CD14-positive monocyte (primary cell): ENCODE measurements at regions not wholly inside any gene's neighbourhood (a gene's known extent, or its start where the extent isn't known, plus 50 kb on each side); places are given as distances from the start of the nearest gene placed in this dataset.

ENCODE experiments used
- DNase-seq, 3 donors: peaks; one replicate each; pipeline ENCODE4 v3.0.0-alpha.2; 2011 to 2022
- H2AFZ ChIP-seq: 2 replicates; pipeline ENCODE4 v1.6.0; 2012; ENCODE audit warnings: mild to moderate bottlenecking, low read depth, low read length, inconsistent platforms; ENCODE audit not compliant: insufficient read depth, poor library complexity, severe bottlenecking
- H3K27ac ChIP-seq, 2 donors: 1 replicate in 1 of 2; 2 replicates in 1 of 2; pipeline ENCODE4 v1.5.1; 2012 to 2013; ENCODE audit warnings: low read length in 2 of 2, control low read depth in 1 of 2, inconsistent platforms in 1 of 2, low read depth in 1 of 2, mild to moderate bottlenecking in 1 of 2
- H3K27me3 ChIP-seq, 2 donors: one replicate each; pipeline versions ENCODE4 v1.6.0 to v1.6.1; 2011 to 2013; ENCODE audit warnings: low read length in 2 of 2; ENCODE audit not compliant: control insufficient read depth in 2 of 2, insufficient read depth in 2 of 2
- H3K36me3 ChIP-seq, 2 donors: replicated peaks in 1 of 2; 1 replicate in 1 of 2; 2 replicates in 1 of 2; pipeline versions ENCODE4 v1.5.1 to v1.6.1; 2012 to 2013; ENCODE audit warnings: low read length in 2 of 2, control low read depth in 1 of 2, inconsistent platforms in 1 of 2, mild to moderate bottlenecking in 1 of 2; ENCODE audit not compliant: insufficient read depth in 2 of 2, control insufficient read depth in 1 of 2
- H3K4me1 ChIP-seq, 2 donors: 1 replicate in 1 of 2; 2 replicates in 1 of 2; pipeline versions ENCODE4 v1.5.1 to v1.6.1; 2012 to 2013; ENCODE audit warnings: low read length in 2 of 2, control low read depth in 1 of 2, inconsistent platforms in 1 of 2, mild to moderate bottlenecking in 1 of 2, moderate library complexity in 1 of 2; ENCODE audit not compliant: insufficient read depth in 2 of 2, control insufficient read depth in 1 of 2
- H3K4me2 ChIP-seq: replicated peaks from 2 replicates; pipeline ENCODE3; 2012; ENCODE audit warnings: low read length, moderate library complexity, mild to moderate bottlenecking; ENCODE audit not compliant: poor library complexity, severe bottlenecking; ENCODE audit errors: extremely low read depth
- H3K4me3 ChIP-seq, 3 experiments: fragments of 200-600 bp in 1 of 3; sonication (generic) in 1 of 3; replicated peaks in 1 of 3; 1 replicate in 2 of 3; 2 replicates in 1 of 3; pipeline ENCODE4 v1.5.1; 2011 to 2013; ENCODE audit warnings: low read length in 3 of 3, mild to moderate bottlenecking in 3 of 3, control low read depth in 2 of 3, low read depth in 2 of 3, inconsistent platforms in 1 of 3, moderate library complexity in 1 of 3
- H3K79me2 ChIP-seq: 2 replicates; pipeline ENCODE4 v1.6.0; 2012; ENCODE audit warnings: mild to moderate bottlenecking, control low read depth, inconsistent platforms, low read length, moderate library complexity; ENCODE audit not compliant: insufficient read depth
- H3K9ac ChIP-seq: 2 replicates; pipeline ENCODE4 v1.6.0; 2017; ENCODE audit warnings: low read length, mild to moderate bottlenecking; ENCODE audit not compliant: insufficient read depth, poor library complexity, severe bottlenecking
- H3K9me3 ChIP-seq, 2 donors: replicated peaks in 1 of 2; 1 replicate in 1 of 2; 2 replicates in 1 of 2; pipeline versions ENCODE4 v1.5.1 to v1.6.1; 2012 to 2013; ENCODE audit warnings: low read length in 2 of 2, control low read depth in 1 of 2; ENCODE audit not compliant: control insufficient read depth in 1 of 2, insufficient read depth in 1 of 2
- H4K20me1 ChIP-seq: 2 replicates; pipeline ENCODE4 v1.6.0; 2012; ENCODE audit warnings: mild to moderate bottlenecking, low read length, control low read depth, moderate library complexity; ENCODE audit not compliant: insufficient read depth
- H3K27ac Mint-ChIP-seq, 7 donors: one replicate each; pipeline ENCODE4 v1.8.0; 2020; ENCODE audit warnings: mild to moderate bottlenecking in 7 of 7, mixed read lengths in 7 of 7, moderate library complexity in 6 of 7, inconsistent platforms in 2 of 7
- H3K27me3 Mint-ChIP-seq, 3 donors: one replicate each; pipeline ENCODE4 v1.8.0; 2021 to 2022; ENCODE audit warnings: low read depth in 3 of 3, mild to moderate bottlenecking in 3 of 3, mixed read lengths in 3 of 3, moderate library complexity in 3 of 3, inconsistent platforms in 1 of 3
- H3K36me3 Mint-ChIP-seq, 2 donors: one replicate each; pipeline ENCODE4 v1.8.0; 2020; ENCODE audit warnings: mixed read lengths in 2 of 2, inconsistent platforms in 1 of 2, mild to moderate bottlenecking in 1 of 2
- H3K4me1 Mint-ChIP-seq: one replicate; pipeline ENCODE4 v1.8.0; 2020; ENCODE audit warnings: mild to moderate bottlenecking, mixed read lengths
- H3K4me3 Mint-ChIP-seq, 2 donors: one replicate each; pipeline ENCODE4 v1.8.0; 2020; ENCODE audit warnings: mild to moderate bottlenecking in 2 of 2, mixed read lengths in 2 of 2, moderate library complexity in 1 of 2
- H3K9me3 Mint-ChIP-seq, 7 donors: one replicate each; pipeline ENCODE4 v1.8.0; 2020 to 2022; ENCODE audit warnings: mixed read lengths in 7 of 7, mild to moderate bottlenecking in 6 of 7, moderate library complexity in 6 of 7, inconsistent platforms in 2 of 7
- WGBS: methylation state at CpG from one replicate; pipeline ENCODE4 v1.1.5; 2013; ENCODE audit warnings: missing lambda C conversion rate; ENCODE audit not compliant: insufficient coverage; 5-methylcytosine and 5-hydroxymethylcytosine counted together
- intact Hi-C, 2 donors: fragments of 100-400 bp; cut with micrococcal nuclease; formaldehyde crosslinking; loops; one replicate each; pipeline versions ENCODE4 v1.15.0 to v1.15.1; 2023
- TF ChIP-seq, protein P1 (sequence below): fragments of 200-600 bp; IDR thresholded peaks from one replicate; pipeline ENCODE4 v1.8.0; 2022; ENCODE audit warnings: antibody characterized with exemption, mild to moderate bottlenecking

DNA sequence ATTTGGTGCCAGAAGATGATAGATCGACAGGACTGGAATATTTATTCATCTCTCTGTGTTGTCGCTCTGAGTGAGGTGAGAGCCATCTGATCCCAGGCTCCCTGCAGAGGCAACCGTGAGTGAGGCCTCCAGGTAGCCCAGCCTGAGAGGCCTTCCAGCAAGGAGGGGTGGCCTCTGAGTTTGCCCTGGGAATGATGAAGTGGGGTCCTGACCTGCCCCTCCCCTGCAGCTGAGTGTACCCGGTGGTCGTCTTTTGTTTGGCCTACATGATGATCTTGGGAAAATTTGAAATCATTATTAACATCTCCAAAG lies 86.4 kb downstream of the CBLN1 start:
- Histone ChIP-seq H3K9ac (no peak overlapping the region), H3K4me2 (no peak overlapping the region), H4K20me1 (no peaks in the 10 kb centered on the region), H3K4me1 (no peaks in the 10 kb centered on the region), H3K36me3 (no peaks in the 10 kb centered on the region), H3K9me3 (no peaks in the 10 kb centered on the region), H3K4me3 (no peak overlapping the region), H3K27me3 (no peaks in the 10 kb centered on the region), H3K79me2 (no peaks in the 10 kb centered on the region), H2AFZ (no peak overlapping the region), H3K27ac (no peak overlapping the region)
- H3K27ac Mint-ChIP-seq, result no peak overlapping the region
- H3K27me3 Mint-ChIP-seq, result peaks cover 0 to 10% (median 2%) of the 10 kb centered on the region in 3 donors
- DNase-seq, result no peak
- H3K4me3 Mint-ChIP-seq, result no peak overlapping the region
- TF ChIP-seq, protein P1, sequence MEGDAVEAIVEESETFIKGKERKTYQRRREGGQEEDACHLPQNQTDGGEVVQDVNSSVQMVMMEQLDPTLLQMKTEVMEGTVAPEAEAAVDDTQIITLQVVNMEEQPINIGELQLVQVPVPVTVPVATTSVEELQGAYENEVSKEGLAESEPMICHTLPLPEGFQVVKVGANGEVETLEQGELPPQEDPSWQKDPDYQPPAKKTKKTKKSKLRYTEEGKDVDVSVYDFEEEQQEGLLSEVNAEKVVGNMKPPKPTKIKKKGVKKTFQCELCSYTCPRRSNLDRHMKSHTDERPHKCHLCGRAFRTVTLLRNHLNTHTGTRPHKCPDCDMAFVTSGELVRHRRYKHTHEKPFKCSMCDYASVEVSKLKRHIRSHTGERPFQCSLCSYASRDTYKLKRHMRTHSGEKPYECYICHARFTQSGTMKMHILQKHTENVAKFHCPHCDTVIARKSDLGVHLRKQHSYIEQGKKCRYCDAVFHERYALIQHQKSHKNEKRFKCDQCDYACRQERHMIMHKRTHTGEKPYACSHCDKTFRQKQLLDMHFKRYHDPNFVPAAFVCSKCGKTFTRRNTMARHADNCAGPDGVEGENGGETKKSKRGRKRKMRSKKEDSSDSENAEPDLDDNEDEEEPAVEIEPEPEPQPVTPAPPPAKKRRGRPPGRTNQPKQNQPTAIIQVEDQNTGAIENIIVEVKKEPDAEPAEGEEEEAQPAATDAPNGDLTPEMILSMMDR, result no peak
- H3K9me3 Mint-ChIP-seq, result peaks cover 0 to 2% (median 0%) of the 10 kb centered on the region in 7 donors
- no peaks in the 10 kb centered on the region for H3K4me1 Mint-ChIP-seq
- 80% methylated on average over 2 of the region's 5 CpGs for WGBS
- H3K36me3 Mint-ChIP-seq, result no peaks in the 10 kb centered on the region
- intact Hi-C loops, result no loop called here

DNA sequence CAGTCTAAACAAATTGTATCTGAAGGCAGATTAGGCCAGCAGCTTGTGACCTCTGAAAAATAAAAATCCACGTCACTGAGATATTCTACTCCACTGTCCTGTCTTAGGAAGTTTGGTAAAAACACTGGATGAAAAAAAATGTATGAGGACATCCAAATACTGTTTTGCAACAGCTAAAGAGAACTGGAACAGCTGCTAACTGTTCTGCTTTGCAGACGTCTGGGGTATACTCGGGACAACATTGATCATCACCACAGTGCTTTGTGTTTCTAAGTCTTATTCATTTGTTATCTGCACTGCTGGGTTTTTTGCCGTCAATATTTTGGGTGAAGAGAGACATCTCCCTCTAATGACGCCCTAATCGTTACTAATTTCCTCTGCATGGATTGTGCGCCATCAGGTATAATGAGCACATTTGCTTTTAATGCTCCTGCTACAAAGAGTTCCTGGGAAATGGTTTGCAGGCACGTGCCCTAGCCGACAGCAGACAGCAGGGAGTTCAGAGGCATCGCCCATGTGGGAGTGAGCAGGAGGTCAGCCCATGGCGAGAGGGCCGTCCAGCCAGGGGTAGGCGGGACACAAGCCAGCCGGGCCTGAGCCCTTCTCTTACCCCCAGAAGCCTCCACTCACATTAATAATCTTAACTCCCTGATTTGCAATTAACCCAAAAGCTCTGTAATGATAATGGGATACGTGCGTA lies 87.0 kb downstream of the CBLN1 start:
- TF ChIP-seq, protein P1, result no peak
- Histone ChIP-seq H3K4me1 (no peaks in the 10 kb centered on the region), H3K27me3 (no peaks in the 10 kb centered on the region), H3K9ac (no peak overlapping the region), H3K27ac (no peak overlapping the region), H3K9me3 (no peaks in the 10 kb centered on the region), H3K4me3 (no peak overlapping the region), H3K36me3 (no peaks in the 10 kb centered on the region), H3K4me2 (no peak overlapping the region), H3K79me2 (no peaks in the 10 kb centered on the region), H4K20me1 (no peaks in the 10 kb centered on the region), H2AFZ (no peak overlapping the region)
- H3K4me3 Mint-ChIP-seq, result no peak overlapping the region
- intact Hi-C loops, result no loop called here
- peaks cover 0 to 2% (median 0%) of the 10 kb centered on the region in 7 donors for H3K9me3 Mint-ChIP-seq
- no peaks in the 10 kb centered on the region for H3K4me1 Mint-ChIP-seq
- 68% methylated on average over 8 of the region's 16 CpGs for WGBS
- H3K36me3 Mint-ChIP-seq, result no peaks in the 10 kb centered on the region
- peaks cover 0 to 10% (median 2%) of the 10 kb centered on the region in 3 donors for H3K27me3 Mint-ChIP-seq
- no peak for DNase-seq
- H3K27ac Mint-ChIP-seq, result no peak overlapping the region
